ENCODE measurements at regions not wholly inside any gene's neighbourhood (a gene's known extent, or its start where the extent isn't known, plus 50 kb on each side); places are given as distances from the start of the nearest gene placed in this dataset.

DNA sequence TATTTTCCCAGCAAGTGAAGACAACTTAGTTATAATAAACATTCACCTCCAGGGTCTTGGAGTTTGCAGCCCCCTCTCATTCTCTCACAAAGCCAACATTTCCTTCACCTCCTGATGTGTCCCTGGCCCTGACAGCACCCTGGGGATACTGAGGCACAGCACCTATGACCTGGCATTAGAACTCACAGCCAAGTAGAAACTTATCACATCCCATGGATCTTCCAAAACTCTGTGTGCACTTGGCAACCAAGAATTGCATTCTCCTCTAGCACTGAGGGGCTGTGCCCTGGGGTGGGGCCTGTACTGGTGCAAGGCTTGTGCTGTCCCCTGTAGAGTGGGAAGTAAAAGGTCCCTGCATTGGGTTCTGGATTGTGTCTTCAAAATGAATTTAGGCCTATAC, 116.7 kb upstream of the IGLL5 start:
- TF ChIP-seq, protein P1, sequence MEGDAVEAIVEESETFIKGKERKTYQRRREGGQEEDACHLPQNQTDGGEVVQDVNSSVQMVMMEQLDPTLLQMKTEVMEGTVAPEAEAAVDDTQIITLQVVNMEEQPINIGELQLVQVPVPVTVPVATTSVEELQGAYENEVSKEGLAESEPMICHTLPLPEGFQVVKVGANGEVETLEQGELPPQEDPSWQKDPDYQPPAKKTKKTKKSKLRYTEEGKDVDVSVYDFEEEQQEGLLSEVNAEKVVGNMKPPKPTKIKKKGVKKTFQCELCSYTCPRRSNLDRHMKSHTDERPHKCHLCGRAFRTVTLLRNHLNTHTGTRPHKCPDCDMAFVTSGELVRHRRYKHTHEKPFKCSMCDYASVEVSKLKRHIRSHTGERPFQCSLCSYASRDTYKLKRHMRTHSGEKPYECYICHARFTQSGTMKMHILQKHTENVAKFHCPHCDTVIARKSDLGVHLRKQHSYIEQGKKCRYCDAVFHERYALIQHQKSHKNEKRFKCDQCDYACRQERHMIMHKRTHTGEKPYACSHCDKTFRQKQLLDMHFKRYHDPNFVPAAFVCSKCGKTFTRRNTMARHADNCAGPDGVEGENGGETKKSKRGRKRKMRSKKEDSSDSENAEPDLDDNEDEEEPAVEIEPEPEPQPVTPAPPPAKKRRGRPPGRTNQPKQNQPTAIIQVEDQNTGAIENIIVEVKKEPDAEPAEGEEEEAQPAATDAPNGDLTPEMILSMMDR (CRISPR knock-in tag; IDR thresholded peaks at IDR 0.05), result no peak
- no peak for TF ChIP-seq PHF20 (CRISPR knock-in tag; IDR thresholded peaks at IDR 0.05)
- no peak for TF ChIP-seq TCF12 (IDR thresholded peaks at IDR 0.05)
- no peak for TF ChIP-seq TCF12 (CRISPR knock-in tag; IDR thresholded peaks at IDR 0.05)

All from HepG2 (cell line).